Left lobe of liver (tissue), 2 donors: ENCODE measurements at regions not wholly inside any gene's neighbourhood (a gene's known extent, or its start where the extent isn't known, plus 50 kb on each side); places are given as distances from the start of the nearest gene placed in this dataset.
"Not testable (repeated sequence)": the region's sequence is repeated elsewhere in the genome, so short reads cannot be mapped to it uniquely, and the experiment has no call there.

Experiments used
- ATAC-seq: fragments of 200-7000 bp; cut with Tn5 transposase; one replicate; pipeline ENCODE4 v1.9.1; 2020; ENCODE audit warnings: mild to moderate bottlenecking, moderate library complexity
- DNase-seq: peaks from one replicate; pipeline ENCODE4 v3.0.0-alpha.2; 2020; ENCODE audit warnings: low spot score
- donor health status: DM: no; HTN: no; CAD: no; lungs with moderate emphysema.
- donor health status: DM: no; HTN: yes; CAD: no.

DNA sequence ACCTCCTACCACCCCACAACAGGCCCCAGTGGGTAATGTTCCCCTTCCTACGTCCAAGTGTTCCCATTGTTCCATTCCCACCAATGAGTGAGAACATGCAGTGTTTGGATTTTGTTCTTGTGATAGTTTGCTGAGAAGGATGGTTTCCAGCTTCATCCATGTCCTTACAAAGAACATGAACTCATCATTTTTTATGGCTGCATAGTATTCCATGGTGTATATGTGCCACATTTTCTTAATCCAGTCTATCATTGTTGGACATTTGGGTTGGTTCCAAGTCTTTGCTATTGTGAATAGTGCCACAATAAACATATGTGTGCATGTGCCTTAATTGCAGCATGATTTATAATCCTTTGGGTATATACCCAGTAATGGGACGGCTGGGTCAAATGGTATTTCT is 81.6 kb downstream of the P2RY10 start:
- DNase-seq, ATAC-seq: not testable (repeated sequence)

DNA sequence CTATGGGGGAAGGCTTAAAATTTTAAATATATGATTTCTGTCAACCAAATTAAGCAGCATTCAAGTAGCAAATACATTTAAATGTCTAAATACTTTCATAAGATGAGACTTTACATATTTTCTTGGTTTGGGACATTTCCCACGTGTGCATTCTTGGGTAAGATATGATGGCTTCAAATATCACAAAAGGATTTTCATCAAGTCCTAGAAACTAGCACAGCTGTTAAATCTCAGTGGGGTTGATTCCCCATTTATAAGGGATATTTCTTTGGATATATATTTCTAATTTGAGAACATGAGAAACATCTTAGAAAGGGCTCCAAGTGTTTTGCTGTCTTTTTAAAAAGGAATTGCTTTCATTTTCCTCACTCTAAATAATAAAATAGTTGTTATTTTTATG is 90.2 kb downstream of the P2RY10 start:
- no peak for DNase-seq
- no peak for ATAC-seq

DNA sequence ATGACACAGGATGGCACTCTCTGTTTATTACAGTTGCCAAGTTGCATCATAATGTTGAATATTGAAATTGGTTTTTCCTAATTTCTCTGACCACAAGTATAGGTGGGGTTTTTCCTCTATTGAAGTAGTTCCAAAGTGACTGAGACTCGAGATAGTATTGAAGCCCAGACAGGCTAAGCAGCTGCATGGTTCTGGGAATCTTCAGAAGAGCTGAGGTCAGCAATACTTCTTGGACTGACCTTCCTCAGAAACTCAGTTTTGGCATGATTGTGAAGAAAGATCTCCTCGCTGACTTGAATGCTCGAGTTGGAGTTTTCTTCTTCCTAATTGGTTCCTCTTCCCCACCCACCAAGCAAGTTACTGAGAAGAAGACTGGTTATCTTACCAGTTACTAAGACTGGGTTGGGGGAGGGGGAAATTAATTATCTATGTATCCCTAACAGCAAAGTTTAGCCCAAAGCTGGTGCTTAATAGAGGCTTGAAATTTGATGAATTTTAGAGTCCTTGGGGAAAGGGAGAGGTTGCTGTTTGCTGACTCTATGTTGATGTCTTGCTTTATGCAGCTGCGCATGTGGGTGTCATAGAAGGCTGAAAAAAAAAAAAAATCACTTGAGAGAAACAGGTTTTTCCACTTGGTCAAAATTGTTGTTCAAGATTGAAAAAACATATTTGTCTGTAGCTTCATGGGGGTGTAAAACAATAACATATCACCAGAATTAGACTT is 91.1 kb downstream of the P2RY10 start:
- DNase-seq (no peak), ATAC-seq (no peak)

DNA sequence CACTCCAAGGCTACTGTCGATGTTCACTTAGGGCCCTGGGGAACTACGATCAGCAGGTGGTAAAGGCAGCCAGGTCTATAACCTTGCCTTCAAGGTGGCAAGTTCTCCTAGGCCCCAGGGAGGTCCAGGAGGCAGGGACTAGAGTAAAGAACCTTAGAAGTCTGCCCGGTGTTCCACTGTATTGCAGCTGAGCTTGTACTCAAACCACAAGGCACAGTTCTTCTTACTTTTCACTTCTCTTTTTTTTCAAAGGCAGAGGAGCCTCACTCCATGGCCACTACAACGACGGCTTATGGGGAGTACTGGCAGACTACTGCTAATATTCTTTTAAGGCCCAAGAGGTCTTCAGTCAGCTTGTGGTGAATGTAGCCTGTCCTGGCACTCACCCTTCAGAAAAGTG is 78.8 kb upstream of the GPR174 start:
- no peak for ATAC-seq
- DNase-seq, result no peak

DNA sequence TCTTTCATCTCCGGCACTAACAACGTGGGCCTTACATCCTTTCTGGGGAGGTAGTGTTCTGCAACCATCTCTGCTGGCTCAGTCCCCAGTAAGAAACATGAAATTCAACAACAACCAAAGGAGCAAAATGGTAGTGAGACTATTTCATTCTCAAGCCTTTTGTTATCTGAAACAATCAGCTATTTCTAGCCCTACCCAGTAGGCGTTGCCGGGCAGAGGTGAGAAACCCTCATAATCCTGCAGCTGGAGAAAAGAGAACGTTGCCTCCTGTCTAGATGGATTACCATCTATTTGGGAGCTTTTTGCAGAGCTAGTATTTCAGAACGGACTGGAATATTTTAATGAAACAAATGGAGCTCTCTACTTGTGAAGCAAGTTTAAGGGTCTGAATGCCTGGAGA is 66.4 kb upstream of the GPR174 start:
- DNase-seq, result no peak
- no peak for ATAC-seq

DNA sequence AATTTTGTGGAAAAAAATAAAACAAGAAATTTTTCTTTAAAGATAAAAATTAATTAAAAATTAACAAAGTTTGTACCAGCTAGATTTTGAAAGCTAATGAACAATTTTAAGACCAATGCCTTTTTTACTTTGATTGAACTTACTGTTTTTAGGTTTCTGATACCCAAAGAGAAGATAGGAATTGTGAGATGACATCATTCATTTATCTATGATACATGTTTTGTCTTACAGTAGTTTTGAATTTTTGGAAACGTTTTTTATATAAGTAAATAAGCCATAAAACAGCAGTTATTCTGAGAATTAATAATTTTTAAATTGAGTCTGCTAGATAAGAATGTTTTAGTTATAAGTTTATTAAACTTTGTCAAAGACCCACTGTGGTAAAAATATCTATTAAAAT is 65.0 kb upstream of the GPR174 start:
- ATAC-seq (no peak), DNase-seq (no peak)

DNA sequence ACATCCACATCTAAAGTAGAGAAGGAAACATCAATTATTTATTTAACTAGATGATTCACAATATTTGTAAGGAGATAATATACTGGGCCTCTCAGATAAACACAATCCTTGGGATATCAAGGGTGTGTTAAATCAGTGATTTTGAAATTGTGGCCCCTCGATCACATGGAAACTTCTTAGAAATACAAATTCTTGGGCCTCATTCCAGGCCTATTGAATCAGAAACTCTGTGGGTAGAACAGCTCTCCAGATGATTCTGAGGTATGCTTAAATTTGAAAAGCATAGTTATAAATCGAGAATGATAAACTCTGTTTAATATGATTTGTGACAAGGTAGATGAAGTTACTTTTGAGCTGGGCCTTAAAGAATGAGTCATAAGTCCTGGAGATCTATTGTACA is 64.3 kb upstream of the GPR174 start:
- ATAC-seq (no peak), DNase-seq (no peak)

DNA sequence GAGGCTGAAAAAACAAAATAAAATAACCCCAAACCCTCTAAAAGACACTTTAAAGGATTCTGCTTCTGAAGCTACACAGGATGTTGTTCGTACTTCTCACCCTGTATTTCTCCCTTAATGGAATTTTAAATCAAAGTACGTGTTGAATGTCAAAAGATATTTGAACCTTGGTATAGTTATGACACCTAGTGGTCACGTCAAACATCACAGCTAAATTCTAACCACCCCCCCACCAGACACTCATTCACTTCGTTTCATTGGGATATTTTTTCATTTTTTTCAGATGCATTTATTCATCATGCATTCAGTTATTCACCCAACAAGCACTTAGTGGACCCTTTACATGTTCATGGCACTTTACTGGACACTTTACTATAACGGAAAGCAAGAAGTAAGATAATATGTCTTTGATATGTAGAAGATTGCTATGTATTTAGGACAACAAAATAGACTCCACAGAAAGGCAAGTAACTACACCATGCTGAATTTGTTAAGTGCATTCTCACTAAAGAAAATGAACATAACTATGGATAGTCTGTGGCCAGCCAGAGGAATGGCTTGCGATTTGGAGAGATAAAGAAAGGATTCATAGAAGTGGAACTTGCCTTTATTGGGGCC is 62.5 kb upstream of the GPR174 start:
- no peak for DNase-seq
- ATAC-seq, result peak; percentile 81

DNA sequence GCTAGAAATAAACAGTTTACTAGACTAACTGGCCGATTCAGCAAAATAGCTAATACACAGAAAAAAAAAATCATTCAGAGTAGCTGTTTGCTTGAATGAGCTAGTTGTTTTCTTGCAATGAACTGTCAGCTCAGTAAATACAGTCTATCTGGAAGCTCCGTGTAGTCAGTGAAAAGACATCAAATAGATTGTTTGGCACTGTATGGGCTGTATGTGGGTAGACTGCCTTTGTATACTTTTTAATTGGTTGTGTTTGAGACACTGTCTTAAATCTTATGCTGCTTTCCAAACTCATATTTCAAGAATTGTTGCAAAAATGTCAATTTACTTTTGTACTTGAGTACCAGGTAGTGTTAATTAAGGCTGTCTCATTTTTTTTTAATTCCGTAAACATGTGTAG is 61.6 kb upstream of the GPR174 start:
- ATAC-seq, result no peak

DNA sequence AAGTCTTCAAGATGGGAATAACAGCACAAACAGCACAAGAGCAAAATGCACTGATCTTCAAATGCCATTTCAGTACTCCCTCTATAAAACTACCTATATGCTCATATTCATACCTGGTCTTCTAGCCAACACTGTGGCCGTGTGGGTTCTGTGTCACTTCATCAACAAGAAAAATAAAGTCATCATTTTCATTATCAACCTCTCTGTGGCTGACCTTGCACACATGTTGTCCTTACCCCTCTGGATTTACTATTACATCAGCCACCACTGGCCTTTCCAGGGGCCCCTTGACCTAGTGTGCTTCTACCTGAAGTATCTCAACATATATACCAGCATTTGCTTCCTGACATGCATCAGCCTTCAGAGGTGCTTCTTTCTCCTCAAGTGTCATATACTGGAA is 59.6 kb upstream of the GPR174 start:
- ATAC-seq, result no peak
- DNase-seq, result no peak

More for the DNA sequence above, 61.6 kb upstream of the GPR174 start:
- DNase-seq, result no peak

DNA sequence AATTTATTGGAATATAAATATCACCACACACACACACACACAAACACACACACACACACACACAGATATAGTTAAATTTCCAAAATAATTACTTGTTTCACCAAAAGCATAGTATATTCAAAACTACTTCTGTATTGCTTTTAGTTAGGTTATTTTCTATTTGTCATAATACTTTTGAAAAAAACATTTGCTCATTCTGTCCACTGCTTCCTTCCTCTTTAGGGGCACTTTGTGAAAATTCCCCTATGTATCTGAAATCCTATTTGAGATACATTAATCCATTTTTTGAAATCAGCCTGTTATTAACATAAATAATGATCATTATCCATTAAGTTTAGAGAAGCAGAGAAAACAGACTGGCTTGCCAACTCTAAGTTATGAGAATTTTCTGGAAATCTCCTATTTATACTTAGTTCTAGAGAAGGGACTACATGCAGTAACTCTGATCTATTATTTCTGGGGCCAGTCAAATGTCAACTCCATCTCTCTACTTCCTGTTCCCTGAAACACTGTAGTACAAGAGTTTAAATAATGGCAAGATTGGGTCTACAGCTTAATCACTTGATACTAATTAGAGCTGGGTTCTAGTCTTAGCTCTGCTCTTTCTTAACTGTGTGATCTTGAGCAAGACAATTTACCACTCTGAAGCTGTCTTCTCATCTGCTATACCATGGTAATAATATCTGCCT is 54.4 kb upstream of the GPR174 start:
- ATAC-seq (no peak), DNase-seq (no peak)

DNA sequence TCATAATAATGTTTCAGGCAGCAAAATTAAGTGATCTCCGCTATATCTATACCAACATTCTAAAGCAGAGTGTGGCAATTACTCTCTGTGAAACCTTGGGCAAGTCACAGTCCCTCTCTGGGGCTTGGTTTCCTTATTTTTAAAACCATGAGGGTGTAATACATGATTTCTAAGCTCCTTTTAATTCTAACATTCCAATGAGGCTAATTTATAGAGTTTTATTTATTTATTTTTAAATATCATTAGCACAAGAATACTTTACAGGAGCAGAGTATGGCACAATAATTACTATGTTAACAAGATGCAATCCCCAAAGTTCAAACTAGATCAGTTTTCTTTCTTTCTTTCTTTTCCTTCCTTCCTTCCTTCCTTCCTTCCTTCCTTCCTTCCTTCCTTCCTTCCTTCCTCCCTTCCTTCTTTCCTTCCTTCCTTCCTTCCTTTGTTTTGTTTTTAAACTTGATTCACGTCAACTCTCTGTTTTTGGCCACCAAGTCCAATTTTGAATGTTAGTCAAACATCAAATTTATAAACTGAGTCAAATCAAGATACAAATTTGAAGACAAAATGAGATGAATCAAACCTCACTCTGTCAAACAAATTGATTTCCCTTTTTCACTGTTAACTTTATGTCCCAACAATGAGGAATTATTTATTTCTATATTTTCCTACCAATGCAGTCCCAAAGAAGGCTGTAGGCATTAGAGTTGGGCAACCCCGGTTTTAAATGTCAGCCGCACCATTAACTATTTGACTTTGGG is 50.2 kb upstream of the GPR174 start:
- ATAC-seq (no peak), DNase-seq (no peak)
